ENCODE measurements at regions not wholly inside any gene's neighbourhood (a gene's known extent, or its start where the extent isn't known, plus 50 kb on each side); places are given as distances from the start of the nearest gene placed in this dataset.

- TF ChIP-seq POLR2AphosphoS5 (IDR thresholded peaks at IDR 0.05; ENCODE audit: low read depth, low read length) (no peak), CTCF (IDR thresholded peaks at IDR 0.05) (no peak), GATA2 (CRISPR knock-in tag; IDR thresholded peaks at IDR 0.05) (no peak), SMC3 (IDR thresholded peaks at IDR 0.05; ENCODE audit: low read depth, low read length) (no peak), MXI1 (IDR thresholded peaks at IDR 0.05; ENCODE audit: low read depth, low read length) (no peak), EZH2phosphoT487 (IDR thresholded peaks at IDR 0.05; ENCODE audit: borderline replicate concordance, low read depth) (no peak), TAF1 (IDR thresholded peaks at IDR 0.05; ENCODE audit: borderline replicate concordance, low read depth, low read length) (no peak), JUND (IDR thresholded peaks at IDR 0.05) (no peak)
- TF ChIP-seq, protein P1, sequence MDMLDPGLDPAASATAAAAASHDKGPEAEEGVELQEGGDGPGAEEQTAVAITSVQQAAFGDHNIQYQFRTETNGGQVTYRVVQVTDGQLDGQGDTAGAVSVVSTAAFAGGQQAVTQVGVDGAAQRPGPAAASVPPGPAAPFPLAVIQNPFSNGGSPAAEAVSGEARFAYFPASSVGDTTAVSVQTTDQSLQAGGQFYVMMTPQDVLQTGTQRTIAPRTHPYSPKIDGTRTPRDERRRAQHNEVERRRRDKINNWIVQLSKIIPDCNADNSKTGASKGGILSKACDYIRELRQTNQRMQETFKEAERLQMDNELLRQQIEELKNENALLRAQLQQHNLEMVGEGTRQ (IDR thresholded peaks at IDR 0.05; ENCODE audit: borderline replicate concordance, low read depth, low read length), result no peak
- TF ChIP-seq, protein P2, sequence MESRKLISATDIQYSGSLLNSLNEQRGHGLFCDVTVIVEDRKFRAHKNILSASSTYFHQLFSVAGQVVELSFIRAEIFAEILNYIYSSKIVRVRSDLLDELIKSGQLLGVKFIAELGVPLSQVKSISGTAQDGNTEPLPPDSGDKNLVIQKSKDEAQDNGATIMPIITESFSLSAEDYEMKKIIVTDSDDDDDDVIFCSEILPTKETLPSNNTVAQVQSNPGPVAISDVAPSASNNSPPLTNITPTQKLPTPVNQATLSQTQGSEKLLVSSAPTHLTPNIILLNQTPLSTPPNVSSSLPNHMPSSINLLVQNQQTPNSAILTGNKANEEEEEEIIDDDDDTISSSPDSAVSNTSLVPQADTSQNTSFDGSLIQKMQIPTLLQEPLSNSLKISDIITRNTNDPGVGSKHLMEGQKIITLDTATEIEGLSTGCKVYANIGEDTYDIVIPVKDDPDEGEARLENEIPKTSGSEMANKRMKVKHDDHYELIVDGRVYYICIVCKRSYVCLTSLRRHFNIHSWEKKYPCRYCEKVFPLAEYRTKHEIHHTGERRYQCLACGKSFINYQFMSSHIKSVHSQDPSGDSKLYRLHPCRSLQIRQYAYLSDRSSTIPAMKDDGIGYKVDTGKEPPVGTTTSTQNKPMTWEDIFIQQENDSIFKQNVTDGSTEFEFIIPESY (IDR thresholded peaks at IDR 0.05; ENCODE audit: borderline replicate concordance, low read depth), result no peak
These were observed 112.1 kb upstream of the SSTR4 start for GRCh38 chr20:22922987-22923386.

All from SK-N-SH (cell line).